Spleen (tissue), 11 donors: ENCODE measurements at regions not wholly inside any gene's neighbourhood (a gene's known extent, or its start where the extent isn't known, plus 50 kb on each side); places are given as distances from the start of the nearest gene placed in this dataset.

Experiments
- DNase-seq: peaks from one replicate; pipeline ENCODE4 v3.0.0-alpha.2; 2020
- H3K27ac ChIP-seq, 8 donors: fragments of 200-600 bp; sonication (generic) in 7 of 8; 1 replicate in 4 of 8; 2 replicates in 4 of 8; pipeline versions ENCODE4 v1.5.0 to v1.8.0; 2016 to 2021; ENCODE audit warnings: inconsistent platforms in 4 of 8, mild to moderate bottlenecking in 4 of 8, moderate library complexity in 1 of 8
- H3K27me3 ChIP-seq, 7 donors: fragments of 200-600 bp; sonication (generic) in 6 of 7; replicated peaks in 1 of 7; 1 replicate in 4 of 7; 2 replicates in 3 of 7; pipeline versions ENCODE4 v1.5.0 to v1.8.0; 2016 to 2021; ENCODE audit warnings: inconsistent platforms in 3 of 7, mild to moderate bottlenecking in 1 of 7
- H3K36me3 ChIP-seq, 6 donors: fragments of 200-600 bp; sonication (generic) in 5 of 6; 1 replicate in 4 of 6; 2 replicates in 2 of 6; pipeline versions ENCODE4 v1.5.0 to v1.8.0; 2016 to 2021; ENCODE audit warnings: inconsistent platforms in 2 of 6
- H3K4me1 ChIP-seq, 6 donors: fragments of 200-600 bp; sonication (generic) in 5 of 6; 1 replicate in 3 of 6; 2 replicates in 3 of 6; pipeline versions ENCODE4 v1.5.0 to v1.8.0; 2016 to 2021; ENCODE audit warnings: inconsistent platforms in 3 of 6
- H3K4me3 ChIP-seq, 8 donors: fragments of 200-600 bp; sonication (generic) in 7 of 8; 1 replicate in 4 of 8; 2 replicates in 4 of 8; pipeline versions ENCODE4 v1.5.0 to v1.8.0; 2016 to 2021; ENCODE audit warnings: inconsistent platforms in 4 of 8, mild to moderate bottlenecking in 4 of 8, moderate library complexity in 2 of 8
- H3K9me3 ChIP-seq, 8 donors: fragments of 200-600 bp; sonication (generic) in 7 of 8; 1 replicate in 4 of 8; 2 replicates in 4 of 8; pipeline versions ENCODE4 v1.5.0 to v1.8.0; 2016 to 2021; ENCODE audit warnings: inconsistent platforms in 4 of 8
- POLR2A ChIP-seq, 3 donors: fragments of 450-650 bp; IDR thresholded peaks; one replicate each; pipeline ENCODE4 v1.5.1; 2017; ENCODE audit warnings: antibody characterized with exemption in 3 of 3, mild to moderate bottlenecking in 1 of 3
- POLR2AphosphoS5 ChIP-seq, 3 donors: sonication (generic); formaldehyde crosslinking; IDR thresholded peaks; one replicate each; pipeline ENCODE4 v1.5.1; 2017; ENCODE audit warnings: antibody characterized with exemption in 3 of 3
- whole genome bisulfite sequencing, 5 donors: extraction: QIAGEN DNeasy Blood & Tissue Kit in 3 of 5; methylation state at CpG; one replicate each; pipeline versions ENCODE4 v1.1.5 to v1.1.7; 2013 to 2018; 5-methylcytosine and 5-hydroxymethylcytosine counted together
- intact Hi-C: fragments of 100-400 bp; cut with DNase I; formaldehyde crosslinking; loops from one replicate; pipeline ENCODE4 v1.15.0; 2023; ENCODE audit warnings: low total_unique reads
- TF ChIP-seq, protein P1 (sequence below), 11 experiments: fragments of 200-600 bp in 7 of 11; fragments of 450-650 bp in 4 of 11; sonication (generic) in 4 of 11; IDR thresholded peaks in 8 of 11; conservative IDR thresholded peaks in 3 of 11; 1 replicate in 7 of 11; 2 replicates in 4 of 11; pipeline versions ENCODE4 v1.4.0 to v1.8.0; 2016 to 2021; ENCODE audit warnings: antibody characterized with exemption in 11 of 11, inconsistent platforms in 4 of 11, mild to moderate bottlenecking in 1 of 11
- donor health status: healthy with polysubstance abuse.
- donor health status: DM: no; HTN: no; CAD: no; lungs with moderate emphysema.
- donor health status: DM: no; HTN: no; CAD: no.
- donor health status: Bipolar disorder and iron deficiency.
- donor health status: healthy.
- donor health status: DM: no; HTN: no; CAD: no.
- donor health status: DM: yes; HTN: yes; CAD: no.

- no peaks in the 10 kb centered on the region for H3K36me3 ChIP-seq
- TF ChIP-seq, protein P1, sequence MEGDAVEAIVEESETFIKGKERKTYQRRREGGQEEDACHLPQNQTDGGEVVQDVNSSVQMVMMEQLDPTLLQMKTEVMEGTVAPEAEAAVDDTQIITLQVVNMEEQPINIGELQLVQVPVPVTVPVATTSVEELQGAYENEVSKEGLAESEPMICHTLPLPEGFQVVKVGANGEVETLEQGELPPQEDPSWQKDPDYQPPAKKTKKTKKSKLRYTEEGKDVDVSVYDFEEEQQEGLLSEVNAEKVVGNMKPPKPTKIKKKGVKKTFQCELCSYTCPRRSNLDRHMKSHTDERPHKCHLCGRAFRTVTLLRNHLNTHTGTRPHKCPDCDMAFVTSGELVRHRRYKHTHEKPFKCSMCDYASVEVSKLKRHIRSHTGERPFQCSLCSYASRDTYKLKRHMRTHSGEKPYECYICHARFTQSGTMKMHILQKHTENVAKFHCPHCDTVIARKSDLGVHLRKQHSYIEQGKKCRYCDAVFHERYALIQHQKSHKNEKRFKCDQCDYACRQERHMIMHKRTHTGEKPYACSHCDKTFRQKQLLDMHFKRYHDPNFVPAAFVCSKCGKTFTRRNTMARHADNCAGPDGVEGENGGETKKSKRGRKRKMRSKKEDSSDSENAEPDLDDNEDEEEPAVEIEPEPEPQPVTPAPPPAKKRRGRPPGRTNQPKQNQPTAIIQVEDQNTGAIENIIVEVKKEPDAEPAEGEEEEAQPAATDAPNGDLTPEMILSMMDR (IDR thresholded peaks at IDR 0.05 in 8 of 11, conservative IDR thresholded peaks at IDR 0.05 in 3 of 11) = no peak
- TF ChIP-seq POLR2AphosphoS5 (IDR thresholded peaks at IDR 0.05) = no peak
- no peak for TF ChIP-seq POLR2A (IDR thresholded peaks at IDR 0.05)
- H3K9me3 ChIP-seq = no peaks in the 10 kb centered on the region
- 64 to 88% (median 79%) methylated on average over 3 of the region's 3 CpGs for WGBS, 5 donors
- DNase-seq = no peak
- H3K27me3 ChIP-seq = no peaks in the 10 kb centered on the region
- intact Hi-C loops = no loop called here
- no peak overlapping the region for H3K4me3 ChIP-seq
- H3K27ac ChIP-seq = no peak overlapping the region
- H3K4me1 ChIP-seq = no peaks in the 10 kb centered on the region
These were observed 110.7 kb upstream of the EFEMP1 start for GRCh38 chr2:56034258-56034657.

DNA sequence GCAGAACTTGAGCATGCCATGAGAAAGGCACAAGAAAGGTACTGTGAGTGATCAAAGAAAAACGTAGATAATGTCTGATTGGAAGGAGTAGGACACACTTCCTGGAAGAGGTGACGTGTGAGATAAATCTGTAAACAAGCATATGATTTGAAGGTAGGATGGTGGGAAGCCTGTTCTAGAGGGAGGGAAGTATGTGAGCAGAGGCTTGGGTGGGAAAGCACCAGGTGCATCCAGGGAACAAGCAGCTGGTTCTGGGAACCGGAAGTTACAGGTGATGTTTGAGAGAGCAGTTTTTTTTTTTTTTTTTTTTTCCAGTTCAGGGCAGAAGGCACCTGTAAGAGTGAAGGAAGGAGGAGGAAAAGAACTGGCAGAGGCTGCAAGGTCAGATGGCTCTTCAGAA is 116.6 kb upstream of the EFEMP1 start:
- WGBS, 5 donors = 54 to 75% (median 66%) methylated on average over 3 of the region's 3 CpGs
- Histone ChIP-seq H3K27ac (no peak overlapping the region), H3K4me3 (no peak overlapping the region), H3K4me1 (no peaks in the 10 kb centered on the region), H3K9me3 (no peaks in the 10 kb centered on the region), H3K27me3 (no peaks in the 10 kb centered on the region), H3K36me3 (no peaks in the 10 kb centered on the region)
- intact Hi-C loops = no loop called here
- no peak for DNase-seq
- TF ChIP-seq, protein P1 (IDR thresholded peaks at IDR 0.05 in 8 of 11, conservative IDR thresholded peaks at IDR 0.05 in 3 of 11) = no peak
- TF ChIP-seq POLR2A (IDR thresholded peaks at IDR 0.05) (no peak), POLR2AphosphoS5 (IDR thresholded peaks at IDR 0.05) (no peak)

- no peak for DNase-seq
- H3K36me3 ChIP-seq = no peaks in the 10 kb centered on the region
- H3K4me1 ChIP-seq = no peaks in the 10 kb centered on the region
- no peak overlapping the region for H3K4me3 ChIP-seq
- H3K27me3 ChIP-seq = no peaks in the 10 kb centered on the region
- H3K9me3 ChIP-seq = no peaks in the 10 kb centered on the region
- TF ChIP-seq POLR2A (IDR thresholded peaks at IDR 0.05) (no peak), POLR2AphosphoS5 (IDR thresholded peaks at IDR 0.05) (no peak)
- TF ChIP-seq, protein P1 (IDR thresholded peaks at IDR 0.05 in 8 of 11, conservative IDR thresholded peaks at IDR 0.05 in 3 of 11) = no peak
- no peak overlapping the region for H3K27ac ChIP-seq
- intact Hi-C loops = no loop called here
These were observed 117.3 kb upstream of the EFEMP1 start for GRCh38 chr2:56040834-56041233.

DNA sequence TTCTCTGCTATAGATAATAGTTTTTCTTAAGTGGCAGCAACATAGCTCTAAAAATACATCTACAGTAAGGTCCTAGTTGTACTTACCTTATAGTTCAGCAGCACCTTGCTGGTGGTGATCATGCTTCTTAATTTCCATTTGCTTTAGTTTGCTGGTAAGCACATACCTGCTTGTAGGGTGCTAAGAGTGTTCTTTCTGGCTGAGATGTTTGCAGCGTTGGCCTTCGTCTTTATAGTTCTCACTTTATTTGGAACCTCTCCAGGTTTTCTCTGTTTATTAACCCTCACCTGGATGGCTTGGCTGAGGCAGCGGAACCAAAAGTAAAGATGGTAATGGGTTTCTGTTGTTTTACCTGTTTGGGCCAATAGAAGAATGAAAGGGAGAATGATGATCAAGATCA is 123.6 kb upstream of the EFEMP1 start:
- Histone ChIP-seq H3K27ac (no peak overlapping the region), H3K4me3 (no peak overlapping the region), H3K4me1 (no peaks in the 10 kb centered on the region), H3K36me3 (no peaks in the 10 kb centered on the region), H3K27me3 (no peaks in the 10 kb centered on the region), H3K9me3 (no peaks in the 10 kb centered on the region)
- intact Hi-C loops = no loop called here
- WGBS, 5 donors = 71 to 76% (median 73%) methylated on average over 3 of the region's 3 CpGs
- no peak for DNase-seq
- TF ChIP-seq, protein P1 (IDR thresholded peaks at IDR 0.05 in 8 of 11, conservative IDR thresholded peaks at IDR 0.05 in 3 of 11) = no peak
- TF ChIP-seq POLR2AphosphoS5 (IDR thresholded peaks at IDR 0.05) = no peak
- no peak for TF ChIP-seq POLR2A (IDR thresholded peaks at IDR 0.05)
